GM21786 (cell line): ENCODE measurements at regions not wholly inside any gene's neighbourhood (a gene's known extent, or its start where the extent isn't known, plus 50 kb on each side); places are given as distances from the start of the nearest gene placed in this dataset.

ENCODE experiments used
- ATAC-seq: cut with Tn5 transposase; IDR thresholded peaks from one replicate; pipeline ENCODE4 v1.9.1; 2021; ENCODE audit not compliant: unreplicated experiment

- no peak for ATAC-seq
Measured at GRCh38 chr13:63120883-63121282, 1705.2 kb upstream of the PCDH20 start.

DNA sequence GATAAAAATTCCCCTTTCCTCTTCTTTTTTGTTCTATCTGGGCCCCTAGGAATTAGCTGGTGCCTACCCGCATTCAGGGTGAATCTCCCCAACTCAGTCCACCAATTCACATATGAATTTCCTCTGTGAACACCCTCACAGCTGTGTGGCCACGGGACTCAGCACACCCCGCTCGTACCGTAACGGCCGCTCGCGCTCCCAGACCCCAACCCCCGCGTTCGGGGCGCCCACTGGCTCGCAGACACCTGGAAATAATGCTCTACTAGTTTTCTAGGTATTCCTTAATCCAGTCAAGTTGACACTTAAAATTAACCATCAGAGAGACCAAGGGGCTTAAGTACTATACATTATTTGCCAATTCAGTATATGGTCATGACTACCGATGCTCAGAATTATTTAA is 1702.1 kb upstream of the PCDH20 start:
- no peak for ATAC-seq

GRCh38 chr13:63112799-63113395 is 1697.2 kb upstream of the PCDH20 start:
- no peak for ATAC-seq

DNA sequence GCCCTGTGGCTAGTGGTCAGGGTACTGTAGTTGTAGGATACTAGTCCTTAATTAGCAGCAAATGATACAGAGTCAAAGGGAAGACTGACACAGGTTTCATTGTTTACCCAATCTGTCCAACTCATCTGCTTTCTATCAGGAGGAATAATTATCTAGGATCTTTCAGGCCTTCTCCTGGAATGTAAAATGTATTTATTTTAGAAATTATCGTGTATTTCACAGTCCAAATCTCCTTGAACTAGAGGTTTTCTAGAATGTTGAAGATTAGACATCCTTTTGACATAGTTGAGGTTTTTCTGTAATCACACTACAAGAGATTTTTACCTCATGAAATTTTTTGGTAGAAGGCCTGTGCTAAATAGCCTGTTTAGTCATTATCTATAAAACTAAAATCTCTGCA is 1694.8 kb upstream of the PCDH20 start:
- ATAC-seq, result no peak

DNA sequence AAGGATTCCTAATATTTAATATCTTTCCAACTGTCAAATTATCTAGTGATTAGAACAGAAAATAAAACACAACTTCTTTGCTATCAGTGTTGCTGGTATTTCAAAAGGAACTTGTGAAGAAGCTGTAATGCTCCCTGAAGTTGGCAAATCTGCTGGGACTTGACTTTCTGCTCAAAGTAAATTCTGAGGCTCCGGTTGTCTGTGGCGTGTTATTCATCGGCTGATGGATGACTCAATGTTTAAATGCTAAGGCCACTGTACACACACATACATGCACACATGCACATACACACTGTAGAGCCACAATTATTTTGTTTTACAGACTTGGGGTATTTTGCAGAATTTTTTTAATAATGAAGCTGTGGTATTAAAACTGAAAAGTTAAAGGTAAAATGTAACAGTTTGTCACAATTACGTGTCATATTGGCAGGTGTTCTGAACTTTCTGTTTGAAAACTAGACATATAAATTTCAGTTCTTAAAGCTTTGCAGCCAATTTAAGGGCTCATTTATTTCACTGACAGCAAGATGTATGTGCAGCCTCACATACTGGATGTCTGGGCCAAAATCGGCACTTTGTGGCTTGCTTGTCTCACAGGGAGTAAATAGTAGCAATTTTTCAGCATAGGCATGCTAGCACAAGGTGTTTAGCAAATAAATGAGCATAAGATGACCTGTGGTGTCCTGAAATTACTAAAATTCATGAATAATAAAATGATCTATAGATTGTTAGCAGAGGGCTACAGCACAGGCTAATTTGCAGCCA is 1691.7 kb upstream of the PCDH20 start:
- ATAC-seq, result no peak

GRCh38 chr13:63094717-63095116 is 1679.1 kb upstream of the PCDH20 start:
- ATAC-seq, result no peak

GRCh38 chr13:63093907-63094469 is 1678.3 kb upstream of the PCDH20 start:
- ATAC-seq, result no peak

DNA sequence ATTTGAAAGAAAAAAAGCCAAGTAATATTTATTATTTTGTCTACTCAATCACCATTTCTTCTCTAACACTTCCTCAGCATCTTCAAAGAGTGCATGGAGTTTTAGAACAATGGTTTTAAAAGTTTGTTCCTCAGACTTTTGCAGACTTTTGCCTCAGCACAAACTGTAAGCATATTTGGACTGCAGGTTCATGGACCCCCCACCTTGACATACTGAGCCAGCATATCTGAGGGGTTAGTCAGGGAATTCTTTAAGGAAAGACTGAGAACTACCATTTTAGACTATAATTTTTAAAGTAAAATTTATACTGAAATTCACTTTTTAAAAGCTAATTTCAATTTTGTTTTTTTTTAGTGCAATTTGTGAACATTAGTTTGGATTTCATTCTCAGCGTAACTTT is 1676.8 kb upstream of the PCDH20 start:
- no peak for ATAC-seq

DNA sequence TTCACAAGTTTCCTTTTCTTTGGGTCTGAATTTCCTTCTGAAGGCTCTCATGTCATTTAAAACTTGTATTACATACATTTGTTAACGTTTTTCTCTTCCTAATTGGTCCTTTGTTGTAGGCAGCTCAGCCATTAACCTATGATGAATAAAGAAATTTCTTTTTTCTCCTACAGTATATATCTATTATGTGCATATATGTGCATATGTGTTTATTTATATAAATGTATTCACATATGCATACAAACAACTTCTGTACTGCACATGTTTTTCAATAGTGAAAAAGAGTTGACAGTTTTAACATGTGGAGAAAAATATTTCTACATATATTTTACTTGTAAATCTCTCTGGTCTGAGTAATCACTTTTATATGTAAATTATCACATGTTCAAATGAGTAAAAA is 1674.9 kb upstream of the PCDH20 start:
- ATAC-seq, result no peak

- no peak for ATAC-seq
Measured at GRCh38 chr13:63088226-63088625, 1672.6 kb upstream of the PCDH20 start.

DNA sequence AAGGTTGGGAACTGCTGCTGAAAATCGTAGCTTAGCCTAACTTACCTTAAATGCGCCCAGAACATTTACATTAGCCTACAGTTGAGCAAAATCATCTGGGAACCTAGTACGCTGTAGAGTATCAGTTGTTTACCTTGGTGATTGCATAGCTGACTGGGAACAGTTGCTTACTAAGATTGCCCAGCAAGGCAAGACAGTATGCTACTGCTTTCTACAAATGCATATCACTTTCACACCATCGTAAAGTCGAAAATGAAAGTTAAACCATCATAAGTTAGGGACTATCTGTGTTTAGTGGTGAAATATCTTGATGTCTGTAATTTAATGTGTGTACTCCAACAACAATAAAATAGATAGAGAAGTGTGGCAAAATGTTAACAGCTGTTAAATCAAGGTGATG is 1670.6 kb upstream of the PCDH20 start:
- ATAC-seq, result peak; percentile 72

DNA sequence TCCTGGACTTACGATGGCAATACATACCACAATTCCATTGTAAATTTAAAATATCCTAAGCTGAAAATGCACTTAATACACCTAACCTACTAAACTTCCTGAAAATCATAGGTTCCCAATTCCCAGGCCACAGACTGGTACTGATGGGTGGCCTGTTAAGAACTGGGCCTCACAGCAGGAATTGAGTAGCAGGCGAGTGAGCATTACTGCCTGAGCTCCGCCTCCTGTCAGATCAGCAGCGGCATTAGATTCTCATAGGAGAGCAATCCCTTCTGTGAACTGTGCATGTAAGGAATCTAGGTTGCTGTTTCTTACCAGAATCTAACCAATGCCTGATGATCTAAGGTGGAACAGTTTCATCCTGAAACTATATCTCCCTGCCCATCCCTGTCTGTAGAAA is 1670.2 kb upstream of the PCDH20 start:
- ATAC-seq, result no peak

GRCh38 chr13:63081400-63082014 is 1665.9 kb upstream of the PCDH20 start:
- no peak for ATAC-seq

DNA sequence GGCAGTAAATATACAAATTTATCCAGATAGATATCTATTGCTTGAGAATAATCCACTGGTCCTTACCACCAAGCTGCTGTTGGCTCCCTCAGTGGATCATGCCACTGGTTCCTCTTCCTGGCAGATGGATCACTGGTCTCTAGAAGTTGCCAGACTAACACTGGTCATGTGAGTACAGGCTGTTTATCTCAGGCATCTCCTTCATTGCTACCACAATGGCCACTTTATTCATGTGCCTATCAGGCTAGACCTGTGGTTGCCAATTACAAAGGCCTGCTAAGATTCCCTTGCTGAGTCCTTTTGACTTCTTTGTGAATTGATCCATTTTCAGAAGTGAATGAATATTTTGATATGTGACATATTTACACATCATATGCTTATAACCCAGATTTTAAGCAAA is 1659.5 kb upstream of the PCDH20 start:
- ATAC-seq, result no peak

DNA sequence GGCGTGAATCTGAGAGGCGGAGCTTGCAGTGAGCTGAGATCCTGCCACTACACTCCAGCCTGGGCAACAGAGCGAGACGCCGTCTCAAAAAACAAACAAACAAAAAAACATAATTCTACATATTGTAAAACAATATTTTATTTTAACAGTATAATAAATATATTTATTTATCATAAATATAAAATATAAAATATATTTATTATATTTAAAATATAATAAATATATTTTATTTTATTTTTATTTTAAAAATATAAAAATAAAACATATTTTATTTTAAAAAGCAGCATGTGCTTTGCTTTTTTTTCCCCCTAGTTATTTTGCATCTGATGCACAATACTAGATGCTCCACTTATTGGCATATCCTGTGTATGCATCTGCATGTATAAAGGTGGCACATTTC is 1634.6 kb upstream of the PCDH20 start:
- ATAC-seq, result no peak

DNA sequence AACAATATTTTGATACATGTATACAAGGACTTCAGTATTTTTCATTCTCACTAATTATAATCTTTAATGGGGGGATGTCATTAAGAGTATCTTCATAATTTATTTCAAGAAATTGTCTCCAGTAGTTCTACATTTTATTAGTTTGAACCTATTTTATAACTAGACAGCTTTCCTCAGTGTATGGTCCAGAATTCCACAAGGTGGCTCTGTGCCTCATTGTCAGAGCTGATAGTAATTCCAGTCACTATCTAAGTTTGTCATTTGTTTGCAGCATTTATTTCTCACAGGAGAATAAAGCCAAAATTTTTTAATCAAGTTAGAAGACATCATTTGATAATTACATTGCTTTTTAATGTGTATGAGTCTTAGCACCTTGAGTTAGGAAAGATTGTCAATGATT is 1633.0 kb upstream of the PCDH20 start:
- no peak for ATAC-seq

GRCh38 chr13:63044589-63045313 is 1629.1 kb upstream of the PCDH20 start:
- ATAC-seq, result no peak

GRCh38 chr13:63042686-63043085 is 1627.0 kb upstream of the PCDH20 start:
- ATAC-seq, result no peak

- no peak for ATAC-seq
Measured at GRCh38 chr13:63041640-63042414, 1626.2 kb upstream of the PCDH20 start.

GRCh38 chr13:63026285-63026797 is 1610.7 kb upstream of the PCDH20 start:
- no peak for ATAC-seq
